Bone marrow (tissue), 2 donors: ENCODE measurements at regions not wholly inside any gene's neighbourhood (a gene's known extent, or its start where the extent isn't known, plus 50 kb on each side); places are given as distances from the start of the nearest gene placed in this dataset.

Experiments used
- DNase-seq, 2 donors: peaks; one replicate each; lab custom pipeline; 2025; lab: John Stamatoyannopoulos, UW

- no peak for DNase-seq
These were observed 445.6 kb upstream of the POU3F3 start for GRCh38 chr2:104408266-104408665.

GRCh38 chr2:104410136-104410535 is 443.8 kb upstream of the POU3F3 start:
- no peak for DNase-seq

GRCh38 chr2:104412384-104412783 is 441.5 kb upstream of the POU3F3 start:
- DNase-seq: no peak

GRCh38 chr2:104413890-104414289 is 440.0 kb upstream of the POU3F3 start:
- DNase-seq: no peak

- DNase-seq: no peak
These were observed 438.6 kb upstream of the POU3F3 start for GRCh38 chr2:104415284-104415683.

- DNase-seq: no peak
These were observed 437.4 kb upstream of the POU3F3 start for GRCh38 chr2:104416339-104417000.

- no peak for DNase-seq
These were observed 433.5 kb upstream of the POU3F3 start for GRCh38 chr2:104420420-104420819.

GRCh38 chr2:104420953-104421352 is 433.0 kb upstream of the POU3F3 start:
- no peak for DNase-seq

- DNase-seq: no peak
These were observed 427.9 kb upstream of the POU3F3 start for GRCh38 chr2:104425850-104426595.

GRCh38 chr2:104428155-104428554 is 425.8 kb upstream of the POU3F3 start:
- DNase-seq: no peak

GRCh38 chr2:104429639-104430358 is 424.1 kb upstream of the POU3F3 start:
- DNase-seq: no peak

- no peak for DNase-seq
These were observed 423.6 kb upstream of the POU3F3 start for GRCh38 chr2:104430359-104430740.

GRCh38 chr2:104430852-104431251 is 423.1 kb upstream of the POU3F3 start:
- DNase-seq: no peak

GRCh38 chr2:104431701-104432121 is 422.2 kb upstream of the POU3F3 start:
- DNase-seq: no peak

GRCh38 chr2:104432401-104432800 is 421.5 kb upstream of the POU3F3 start:
- DNase-seq: no peak

- no peak for DNase-seq
These were observed 420.9 kb upstream of the POU3F3 start for GRCh38 chr2:104432991-104433390.

- no peak for DNase-seq
These were observed 420.3 kb upstream of the POU3F3 start for GRCh38 chr2:104433657-104434056.

- DNase-seq: no peak
These were observed 419.6 kb upstream of the POU3F3 start for GRCh38 chr2:104434318-104434792.

GRCh38 chr2:104434966-104435365 is 418.9 kb upstream of the POU3F3 start:
- DNase-seq: no peak

GRCh38 chr2:104438481-104438880 is 415.4 kb upstream of the POU3F3 start:
- no peak for DNase-seq

GRCh38 chr2:104443145-104443544 is 410.8 kb upstream of the POU3F3 start:
- DNase-seq: peak in 1 of 2 donors; percentile 8

- DNase-seq: no peak
These were observed 409.5 kb upstream of the POU3F3 start for GRCh38 chr2:104444392-104444791.

- DNase-seq: no peak
These were observed 409.0 kb upstream of the POU3F3 start for GRCh38 chr2:104444889-104445288.
